Activated CD4-positive, alpha-beta T cell treated with anti-CD3 and anti-CD28 coated beads, Interleukin-2, Interleukin-4, amounts not matched to agents 100 ng/mL and 50 ng/mL, durations not matched to agents 16 hours and 8 hours (primary cell): ENCODE measurements at regions not wholly inside any gene's neighbourhood (a gene's known extent, or its start where the extent isn't known, plus 50 kb on each side); places are given as distances from the start of the nearest gene placed in this dataset.
"Not testable (repeated sequence)": the region's sequence is repeated elsewhere in the genome, so short reads cannot be mapped to it uniquely, and the experiment has no call there.

Experiments
- DNase-seq: peaks from one replicate; pipeline ENCODE4 v3.0.0-alpha.2; 2020; ENCODE audit warnings: low spot score

DNA sequence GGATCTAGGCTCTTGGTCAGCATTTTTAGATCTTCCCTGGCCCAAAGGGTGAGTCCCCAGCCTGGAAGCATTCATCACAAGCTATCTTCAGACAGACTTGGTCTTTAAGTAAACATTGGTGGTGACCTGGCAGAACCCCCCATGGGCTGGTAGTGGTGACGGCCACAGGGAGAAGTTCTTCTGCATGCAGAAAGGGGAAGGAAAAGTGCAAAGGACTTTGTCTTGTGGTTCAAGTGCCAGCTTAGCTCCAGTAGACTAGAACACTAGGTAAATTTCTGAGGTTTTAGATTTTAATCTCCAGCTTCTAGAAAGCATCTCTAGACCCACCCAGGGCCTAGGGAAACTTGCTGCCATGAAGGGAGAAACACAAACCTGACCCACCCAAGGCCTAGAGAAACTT is 584.0 kb downstream of the CHSY3 start:
- no peak for DNase-seq

DNA sequence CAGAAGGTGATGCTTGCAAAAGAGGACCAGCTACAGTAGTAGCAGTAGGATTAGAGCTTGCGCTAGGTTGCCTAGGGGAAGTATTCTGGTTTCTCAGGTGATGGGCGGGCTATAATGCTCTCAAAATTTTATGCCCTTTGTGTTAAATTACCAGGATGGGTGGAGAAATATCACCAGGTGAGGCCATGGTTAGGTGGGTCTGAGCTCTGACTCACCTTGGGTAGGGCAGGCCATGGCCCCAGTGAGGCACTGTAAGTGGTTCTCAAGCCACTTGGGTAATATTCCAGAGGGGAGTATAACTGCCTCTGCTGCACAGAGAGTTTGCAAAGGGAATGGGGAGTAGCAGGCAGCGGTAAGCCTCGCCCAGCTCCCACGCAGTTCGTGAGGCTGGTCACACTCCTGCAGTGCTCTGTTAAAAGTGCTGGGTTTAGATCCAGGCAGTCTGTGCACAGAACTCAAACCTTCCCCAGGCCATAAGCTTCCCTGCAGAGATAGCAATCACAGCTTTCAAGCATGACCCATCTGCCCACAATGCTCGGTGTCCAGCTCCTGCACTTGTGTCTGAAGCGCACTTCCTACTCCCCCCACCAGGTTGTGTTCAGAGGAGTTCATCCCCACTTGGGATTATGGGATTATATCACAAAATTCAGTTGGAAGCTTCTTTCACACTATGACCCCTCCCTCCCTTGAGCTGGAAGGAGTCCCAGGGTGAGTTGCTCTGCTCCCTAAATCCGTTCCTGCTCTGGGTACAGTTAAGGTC is 575.0 kb downstream of the CHSY3 start:
- DNase-seq: no peak

DNA sequence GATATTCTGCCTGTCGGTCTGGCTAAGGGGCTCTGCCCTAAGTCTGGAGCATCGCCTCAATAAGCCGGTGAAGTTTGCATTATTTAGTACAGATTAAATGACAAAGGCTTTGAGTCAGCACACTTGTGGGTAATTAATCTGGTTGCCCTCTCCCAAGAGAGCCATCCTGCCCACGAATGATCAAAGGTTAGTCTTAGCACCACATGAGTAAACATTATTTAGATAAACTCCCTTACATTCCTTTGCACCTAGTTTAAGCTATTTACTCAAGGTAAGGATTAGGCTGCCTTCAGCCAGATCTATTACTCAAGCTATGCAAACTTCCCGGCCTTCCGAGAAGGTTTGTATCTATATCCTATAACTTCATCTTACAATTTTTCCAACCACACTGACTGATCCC is 572.1 kb downstream of the CHSY3 start:
- DNase-seq: no peak

DNA sequence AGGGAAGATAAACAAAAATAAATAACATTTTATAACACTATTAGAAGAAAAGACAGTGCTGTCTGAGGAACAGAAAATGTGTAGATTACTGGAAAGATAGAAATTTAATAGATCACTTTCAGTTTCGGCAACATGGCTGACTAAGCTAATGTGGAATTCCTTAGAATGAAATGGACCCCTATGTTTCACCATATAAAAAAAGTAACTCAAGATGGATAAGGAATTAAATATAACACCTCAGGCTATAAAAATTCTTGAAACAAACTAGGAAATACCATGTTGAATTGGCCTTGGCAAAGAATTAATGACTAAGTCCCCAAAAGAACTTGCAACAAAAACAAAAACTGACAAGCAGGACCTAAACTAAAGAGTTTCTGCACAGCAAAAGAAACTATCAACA is 558.3 kb downstream of the CHSY3 start:
- no peak for DNase-seq

GRCh38 chr5:130455175-130455574 is 550.9 kb downstream of the CHSY3 start:
- no peak for DNase-seq

- DNase-seq: no peak
Measured at GRCh38 chr5:130452744-130453143, 548.5 kb downstream of the CHSY3 start.

GRCh38 chr5:130436430-130436829 is 532.2 kb downstream of the CHSY3 start:
- DNase-seq: no peak

DNA sequence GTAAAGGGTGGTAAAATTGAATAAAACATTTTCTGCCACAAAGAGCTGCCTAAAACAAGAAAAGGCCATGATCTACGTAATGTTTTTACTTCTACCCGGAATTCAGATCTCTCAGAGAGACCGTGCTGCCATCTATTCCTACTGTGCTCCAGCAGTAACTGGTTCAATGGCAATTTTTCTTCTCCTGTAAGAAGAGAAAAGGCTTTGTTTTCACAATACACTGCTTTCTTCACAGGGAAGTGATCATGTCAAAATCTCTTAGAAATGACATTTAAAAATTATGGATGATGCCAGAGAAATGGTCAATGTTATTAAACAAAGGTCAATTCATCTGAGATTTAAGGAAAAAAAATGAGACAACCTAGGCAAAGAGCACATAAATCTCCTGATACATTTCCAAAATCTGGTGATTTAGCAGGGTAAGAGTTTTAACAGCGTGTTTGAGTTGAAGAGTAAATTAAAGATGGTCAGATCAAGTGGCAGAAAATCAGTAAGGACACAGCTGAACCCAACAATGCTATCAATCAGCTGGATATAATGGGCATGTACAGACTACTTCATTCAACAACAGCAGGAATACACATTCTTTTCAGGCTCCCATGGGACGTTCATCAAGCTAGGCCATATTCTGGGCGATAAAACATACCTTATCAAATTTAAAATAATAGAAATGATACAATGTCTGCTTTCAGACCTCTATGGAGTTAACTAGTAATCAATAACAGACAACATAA is 523.1 kb downstream of the CHSY3 start:
- no peak for DNase-seq

- DNase-seq: no peak
Measured at GRCh38 chr5:130425424-130425823, 521.2 kb downstream of the CHSY3 start.

DNA sequence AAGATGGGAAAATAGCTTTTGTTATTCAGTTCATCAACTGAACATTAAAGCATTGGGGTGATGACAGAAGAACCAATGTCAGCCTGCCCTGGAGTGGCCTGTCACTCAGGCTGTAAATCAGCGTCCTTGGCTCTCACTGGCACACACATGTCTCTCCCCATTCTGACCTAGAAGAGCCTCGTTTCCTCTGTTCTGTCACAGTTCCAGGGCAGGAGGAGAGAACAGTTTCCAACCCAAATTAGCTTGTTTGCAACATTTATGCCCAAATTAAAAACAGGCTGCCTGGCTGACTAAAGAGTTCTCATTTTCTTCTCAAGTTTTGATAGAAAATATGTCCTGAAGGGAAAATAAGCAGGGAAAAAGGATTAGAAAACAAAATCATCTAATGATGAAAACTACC is 520.1 kb downstream of the CHSY3 start:
- no peak for DNase-seq

GRCh38 chr5:130402906-130403305 is 498.6 kb downstream of the CHSY3 start:
- DNase-seq: no peak

GRCh38 chr5:130400091-130400490 is 495.8 kb downstream of the CHSY3 start:
- DNase-seq: no peak

DNA sequence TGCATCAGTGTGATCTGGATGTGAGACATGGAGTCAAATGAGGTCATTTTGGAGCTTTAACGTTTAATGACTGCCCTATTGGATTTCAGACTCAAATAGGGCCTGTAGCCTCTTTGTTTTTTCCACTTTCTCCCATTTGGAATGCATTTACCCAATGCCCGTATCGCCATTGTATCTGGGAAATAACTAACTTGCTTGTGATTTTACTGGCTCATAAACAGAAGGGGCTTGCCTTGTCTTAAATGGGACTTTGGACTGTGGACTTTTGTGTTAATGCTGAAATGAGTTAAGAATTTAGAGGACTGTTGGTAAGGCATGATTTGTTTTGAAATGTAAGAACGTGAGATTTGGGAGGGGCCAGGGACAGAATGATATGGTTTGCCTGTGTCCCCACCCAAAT is 494.6 kb downstream of the CHSY3 start:
- DNase-seq: no peak

GRCh38 chr5:130397727-130398126 is 493.5 kb downstream of the CHSY3 start:
- DNase-seq: not testable (repeated sequence)

- no peak for DNase-seq
Measured at GRCh38 chr5:130397132-130397531, 492.9 kb downstream of the CHSY3 start.

DNA sequence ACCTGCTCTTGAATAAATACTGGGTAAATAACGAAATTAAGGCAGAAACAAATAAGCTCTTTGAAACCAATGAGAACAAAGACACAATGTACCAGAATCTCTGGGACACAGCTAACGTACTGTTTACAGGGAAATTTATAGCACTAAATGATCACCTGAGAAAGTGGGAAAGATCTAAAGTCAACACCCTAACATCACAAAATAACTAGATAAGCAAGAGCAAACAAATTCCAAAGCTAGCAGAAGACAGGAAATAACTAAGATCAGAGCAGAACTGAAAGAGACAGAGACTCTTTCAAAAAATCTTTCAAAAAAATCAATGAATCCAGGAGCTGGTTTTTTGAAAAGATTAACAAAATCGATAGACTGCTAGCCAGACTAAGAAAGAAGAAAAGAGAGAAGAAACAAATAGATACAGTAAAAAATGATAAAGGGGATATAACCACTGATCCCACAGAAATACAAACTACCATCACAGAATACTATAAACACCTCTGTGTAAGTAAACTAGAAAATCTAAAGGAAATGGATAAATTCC is 487.5 kb downstream of the CHSY3 start:
- not testable (repeated sequence) for DNase-seq

GRCh38 chr5:130386155-130386554 is 481.9 kb downstream of the CHSY3 start:
- DNase-seq: no peak

- DNase-seq: no peak
Measured at GRCh38 chr5:130385656-130386055, 481.4 kb downstream of the CHSY3 start.

- DNase-seq: no peak
Measured at GRCh38 chr5:130365956-130366355, 461.7 kb downstream of the CHSY3 start.

DNA sequence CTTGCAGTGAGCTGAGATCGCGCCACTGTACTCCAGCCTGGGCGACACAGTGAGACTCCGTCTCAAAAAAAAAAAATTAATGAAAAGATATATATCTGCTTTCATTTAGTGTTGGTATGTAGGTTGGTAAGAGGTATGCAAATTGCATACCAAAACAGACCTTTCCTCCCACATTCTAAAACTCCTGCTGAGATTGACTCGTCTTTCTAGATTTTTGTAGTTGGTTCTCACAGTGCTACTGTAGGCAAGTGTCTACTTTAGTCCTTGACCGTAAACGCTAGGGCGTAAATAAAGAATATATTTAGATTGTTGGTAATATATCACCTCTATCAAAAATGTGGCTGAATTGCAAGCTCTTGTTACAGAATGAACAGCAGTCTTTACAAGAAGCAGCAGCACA is 445.9 kb downstream of the CHSY3 start:
- DNase-seq: no peak

GRCh38 chr5:130337179-130337888 is 433.1 kb downstream of the CHSY3 start:
- DNase-seq: no peak

GRCh38 chr5:130335117-130335516 is 430.9 kb downstream of the CHSY3 start:
- no peak for DNase-seq

DNA sequence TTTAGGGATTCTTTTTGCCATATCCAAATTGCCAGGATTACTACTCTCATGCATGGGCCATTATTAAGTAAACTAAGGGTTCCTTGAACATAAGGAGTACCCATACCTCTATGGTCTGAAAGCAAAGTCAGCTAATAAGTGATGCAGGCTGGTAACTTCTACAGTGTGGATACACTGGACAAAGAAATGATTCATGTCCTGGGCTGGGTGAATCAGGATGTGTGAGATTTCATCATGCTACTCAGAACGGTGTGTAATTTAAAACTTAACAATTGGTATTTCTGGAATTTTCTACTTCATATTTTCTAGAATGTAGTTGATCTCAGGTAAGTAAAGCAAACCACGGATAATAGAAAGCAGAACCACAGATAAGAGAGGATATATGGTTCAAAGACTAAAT is 428.8 kb downstream of the CHSY3 start:
- DNase-seq: no peak
